ENCODE measurements at regions not wholly inside any gene's neighbourhood (a gene's known extent, or its start where the extent isn't known, plus 50 kb on each side); places are given as distances from the start of the nearest gene placed in this dataset.

GRCh38 chr9:94166976-94167346 lies 82.7 kb downstream of the PTPDC1 start:
- H3F3A ChIP-seq (ENCODE audit: low read depth), result peaks cover 5% of the 10 kb centered on the region; the same call in 1 of the 2 replicates
- H4K20me1 ChIP-seq (ENCODE audit: insufficient read depth, low read length, poor library complexity, severe bottlenecking), result peaks cover 49% of the 10 kb centered on the region
- no peaks in the 10 kb centered on the region for H3K9me3 ChIP-seq (ENCODE audit: insufficient read depth, low read depth, low read length)
- no peaks in the 10 kb centered on the region for H3K36me3 ChIP-seq (ENCODE audit: insufficient read depth, low read length)
- no peak for TF ChIP-seq CTCF (conservative IDR thresholded peaks at IDR 0.05; ENCODE audit: low read length)
- TF ChIP-seq EZH2phosphoT487 (IDR thresholded peaks at IDR 0.05; ENCODE audit: borderline replicate concordance), result no peak
- H3K9me2 ChIP-seq (replicated peaks; ENCODE audit: low read depth, low read length), result no peaks in the 10 kb centered on the region
- H3K4me1 ChIP-seq (ENCODE audit: insufficient read depth, low read length, poor library complexity, severe bottlenecking), result peaks cover 47% of the 10 kb centered on the region
- H3K4me2 ChIP-seq (ENCODE audit: low read depth, low read length, poor library complexity, severe bottlenecking), result peak overlapping the region; percentile 88
- peak overlapping the region; percentile 92 for H3K4me3 ChIP-seq (ENCODE audit: low read length, poor library complexity, severe bottlenecking)
- no peaks in the 10 kb centered on the region for H3K27me3 ChIP-seq (ENCODE audit: insufficient read depth, low read length, poor library complexity, severe bottlenecking)
- H3K9ac ChIP-seq (ENCODE audit: low read depth, low read length, poor library complexity, severe bottlenecking), result peak overlapping the region; percentile 88
- H3K79me2 ChIP-seq (ENCODE audit: insufficient read depth, low read length), result peaks cover 52% of the 10 kb centered on the region
- H2AFZ ChIP-seq (ENCODE audit: low read length), result no peak overlapping the region

- no peak overlapping the region for H2AFZ ChIP-seq (ENCODE audit: low read length)
Observed at GRCh38 chr9:94167376-94167890, 83.2 kb downstream of the PTPDC1 start.

GRCh38 chr9:94168203-94169000 lies 84.1 kb downstream of the PTPDC1 start:
- TF ChIP-seq EZH2phosphoT487 (IDR thresholded peaks at IDR 0.05; ENCODE audit: borderline replicate concordance), result no peak
- no peak for TF ChIP-seq CTCF (conservative IDR thresholded peaks at IDR 0.05; ENCODE audit: low read length)
- no peaks in the 10 kb centered on the region for H3K9me2 ChIP-seq (replicated peaks; ENCODE audit: low read depth, low read length)
- H3F3A ChIP-seq (ENCODE audit: low read depth), result peaks cover 5% of the 10 kb centered on the region; the same call in 1 of the 2 replicates
- H3K27me3 ChIP-seq (ENCODE audit: insufficient read depth, low read length, poor library complexity, severe bottlenecking), result no peaks in the 10 kb centered on the region
- H3K4me3 ChIP-seq (ENCODE audit: low read length, poor library complexity, severe bottlenecking), result peak overlapping the region; percentile 92
- H2AFZ ChIP-seq (ENCODE audit: low read length), result no peak overlapping the region
- peaks cover 64% of the 10 kb centered on the region for H4K20me1 ChIP-seq (ENCODE audit: insufficient read depth, low read length, poor library complexity, severe bottlenecking)
- H3K9ac ChIP-seq (ENCODE audit: low read depth, low read length, poor library complexity, severe bottlenecking), result peak overlapping the region; percentile 88
- H3K9me3 ChIP-seq (ENCODE audit: insufficient read depth, low read depth, low read length), result no peaks in the 10 kb centered on the region
- peaks cover 50% of the 10 kb centered on the region for H3K4me1 ChIP-seq (ENCODE audit: insufficient read depth, low read length, poor library complexity, severe bottlenecking)
- peaks cover 66% of the 10 kb centered on the region for H3K79me2 ChIP-seq (ENCODE audit: insufficient read depth, low read length)
- peaks cover under 1% of the 10 kb centered on the region; the same call in 1 of the 2 replicates for H3K36me3 ChIP-seq (ENCODE audit: insufficient read depth, low read length)
- H3K4me2 ChIP-seq (ENCODE audit: low read depth, low read length, poor library complexity, severe bottlenecking), result peak overlapping the region; percentile 88

More at GRCh38 chr9:94167376-94167890, 83.2 kb downstream of the PTPDC1 start:
- TF ChIP-seq EZH2phosphoT487 (IDR thresholded peaks at IDR 0.05; ENCODE audit: borderline replicate concordance) (no peak), CTCF (conservative IDR thresholded peaks at IDR 0.05; ENCODE audit: low read length) (no peak)
- Histone ChIP-seq H3K27me3 (ENCODE audit: insufficient read depth, low read length, poor library complexity, severe bottlenecking) (no peaks in the 10 kb centered on the region), H3K79me2 (ENCODE audit: insufficient read depth, low read length) (peaks cover 56% of the 10 kb centered on the region), H3K4me2 (ENCODE audit: low read depth, low read length, poor library complexity, severe bottlenecking) (peak overlapping the region; percentile 88), H3K36me3 (ENCODE audit: insufficient read depth, low read length) (no peaks in the 10 kb centered on the region), H3K4me3 (ENCODE audit: low read length, poor library complexity, severe bottlenecking) (peak overlapping the region; percentile 92), H3F3A (ENCODE audit: low read depth) (peaks cover 5% of the 10 kb centered on the region; the same call in 1 of the 2 replicates), H3K9me3 (ENCODE audit: insufficient read depth, low read depth, low read length) (no peaks in the 10 kb centered on the region), H4K20me1 (ENCODE audit: insufficient read depth, low read length, poor library complexity, severe bottlenecking) (peaks cover 54% of the 10 kb centered on the region), H3K9me2 (replicated peaks; ENCODE audit: low read depth, low read length) (no peaks in the 10 kb centered on the region), H3K9ac (ENCODE audit: low read depth, low read length, poor library complexity, severe bottlenecking) (peak overlapping the region; percentile 88), H3K4me1 (ENCODE audit: insufficient read depth, low read length, poor library complexity, severe bottlenecking) (peaks cover 50% of the 10 kb centered on the region)
